Neural cell (in vitro differentiated cells): ENCODE measurements at regions not wholly inside any gene's neighbourhood (a gene's known extent, or its start where the extent isn't known, plus 50 kb on each side); places are given as distances from the start of the nearest gene placed in this dataset.

ENCODE experiments used
- CTCF ChIP-seq: fragments of 450-650 bp; IDR thresholded peaks from 2 replicates; pipeline ENCODE4 v1.5.1; 2014; ENCODE audit warnings: antibody characterized with exemption, mild to moderate bottlenecking, moderate library complexity; ENCODE audit not compliant: poor library complexity, severe bottlenecking
- EP300 ChIP-seq: fragments of 450-650 bp; conservative IDR thresholded peaks from 2 replicates; pipeline ENCODE4 v1.6.1; 2014; ENCODE audit warnings: antibody characterized with exemption, mild to moderate bottlenecking, moderate library complexity; ENCODE audit not compliant: poor library complexity, severe bottlenecking
- EZH2 ChIP-seq: fragments of 200-600, 300-800 bp; shearing (Covaris generic), sonication (generic); IDR thresholded peaks from 2 replicates; pipeline ENCODE4 v1.6.1; 2014; ENCODE audit warnings: antibody characterized with exemption, low read length, borderline replicate concordance, mild to moderate bottlenecking; ENCODE audit not compliant: insufficient read depth, poor library complexity, severe bottlenecking
- POLR2AphosphoS5 ChIP-seq: IDR thresholded peaks from 2 replicates; pipeline ENCODE4 v1.6.1; 2012
- RAD21 ChIP-seq: fragments of 450-650 bp; conservative IDR thresholded peaks from 2 replicates; pipeline ENCODE4 v1.6.1; 2014; ENCODE audit warnings: antibody characterized with exemption, mild to moderate bottlenecking, moderate library complexity
- REST ChIP-seq: IDR thresholded peaks from 2 replicates; pipeline ENCODE4 v1.6.1; 2012; ENCODE audit warnings: borderline replicate concordance
- SMC3 ChIP-seq: fragments of 450-650 bp; conservative IDR thresholded peaks from 2 replicates; pipeline ENCODE4 v1.6.1; 2014; ENCODE audit warnings: antibody characterized with exemption, mild to moderate bottlenecking, moderate library complexity; ENCODE audit not compliant: poor library complexity
- TAF1 ChIP-seq: IDR thresholded peaks from 2 replicates; pipeline ENCODE4 v1.6.1; 2012; ENCODE audit warnings: low read depth

GRCh38 chr20:23143986-23144690 is 58.0 kb upstream of the CD93 start:
- TF ChIP-seq POLR2AphosphoS5 (no peak), CTCF (no peak), EZH2 (no peak), RAD21 (no peak), REST (no peak), EP300 (no peak), TAF1 (no peak), SMC3 (no peak)
